Vagina (tissue), 2 donors: ENCODE measurements at regions not wholly inside any gene's neighbourhood (a gene's known extent, or its start where the extent isn't known, plus 50 kb on each side); places are given as distances from the start of the nearest gene placed in this dataset.

Experiments
- DNase-seq, 2 donors: peaks; one replicate each; pipeline ENCODE4 v3.0.0-alpha.2; 2017; ENCODE audit errors: extremely low spot score in 2 of 2
- H3K27ac ChIP-seq: fragments of 200-600 bp; sonication (generic); one replicate; pipeline ENCODE4 v1.5.1; 2019
- H3K27me3 ChIP-seq: fragments of 200-600 bp; sonication (generic); one replicate; pipeline ENCODE4 v1.5.1; 2019
- H3K36me3 ChIP-seq, 2 donors: fragments of 200-600 bp; sonication (generic); one replicate each; pipeline ENCODE4 v1.5.1; 2017 to 2019
- H3K4me1 ChIP-seq: fragments of 200-600 bp; sonication (generic); one replicate; pipeline ENCODE4 v1.5.1; 2019
- H3K4me3 ChIP-seq, 2 donors: fragments of 200-600 bp; sonication (generic); 1 replicate in 1 of 2; 2 replicates in 1 of 2; pipeline ENCODE4 v1.5.1; 2016 to 2019
- H3K9me3 ChIP-seq: fragments of 200-600 bp; sonication (generic); one replicate; pipeline ENCODE4 v1.5.1; 2019
- CTCF ChIP-seq, 3 experiments: fragments of 450-650 bp in 2 of 3; fragments of 200-600 bp in 1 of 3; sonication (generic) in 1 of 3; IDR thresholded peaks; one replicate each; pipeline ENCODE4 v1.5.1; 2017 to 2019; ENCODE audit warnings: antibody characterized with exemption in 3 of 3, mild to moderate bottlenecking in 2 of 3, moderate library complexity in 2 of 3
- POLR2A ChIP-seq, 2 donors: fragments of 450-650 bp; IDR thresholded peaks; one replicate each; pipeline ENCODE4 v1.6.1; 2017; ENCODE audit warnings: antibody characterized with exemption in 2 of 2, mild to moderate bottlenecking in 2 of 2, moderate library complexity in 2 of 2
- POLR2AphosphoS5 ChIP-seq, 2 donors: sonication (generic); formaldehyde crosslinking; IDR thresholded peaks; one replicate each; pipeline ENCODE4 v1.9.0; 2017; ENCODE audit warnings: antibody characterized with exemption in 2 of 2, mild to moderate bottlenecking in 2 of 2, low read depth in 1 of 2; ENCODE audit not compliant: insufficient read depth in 1 of 2
- intact Hi-C: fragments of 100-400 bp; cut with DNase I; formaldehyde crosslinking; loops from one replicate; pipeline ENCODE4 v1.15.1; 2023

- no peaks in the 10 kb centered on the region for H3K4me1 ChIP-seq
- no peak overlapping the region for H3K27ac ChIP-seq
- no peaks in the 10 kb centered on the region for H3K27me3 ChIP-seq
- H3K4me3 ChIP-seq, result no peak overlapping the region
- intact Hi-C loops, result no loop called here
- no peaks in the 10 kb centered on the region for H3K9me3 ChIP-seq
- no peaks in the 10 kb centered on the region for H3K36me3 ChIP-seq
- TF ChIP-seq POLR2A (IDR thresholded peaks at IDR 0.05), result no peak
- no peak for DNase-seq
Observed at GRCh38 chr1:82446236-82446635, 645.5 kb downstream of the ADGRL2 start.

- TF ChIP-seq POLR2A (IDR thresholded peaks at IDR 0.05), result no peak
- TF ChIP-seq POLR2AphosphoS5 (IDR thresholded peaks at IDR 0.05; ENCODE audit: insufficient read depth in 1 of 2, low read depth in 1 of 2), result no peak
- TF ChIP-seq CTCF (IDR thresholded peaks at IDR 0.05), result no peak
- Histone ChIP-seq H3K27ac (no peak overlapping the region), H3K36me3 (no peaks in the 10 kb centered on the region), H3K4me3 (no peak overlapping the region), H3K27me3 (no peaks in the 10 kb centered on the region), H3K9me3 (no peaks in the 10 kb centered on the region), H3K4me1 (no peaks in the 10 kb centered on the region)
- no peak for DNase-seq
- intact Hi-C loops, result no loop called here
Observed at GRCh38 chr1:82445827-82446226, 645.1 kb downstream of the ADGRL2 start.

- Histone ChIP-seq H3K36me3 (no peaks in the 10 kb centered on the region), H3K4me1 (no peaks in the 10 kb centered on the region), H3K4me3 (no peak overlapping the region), H3K9me3 (no peaks in the 10 kb centered on the region), H3K27me3 (no peaks in the 10 kb centered on the region), H3K27ac (no peak overlapping the region)
- DNase-seq, result no peak
- intact Hi-C loops, result no loop called here
- TF ChIP-seq POLR2AphosphoS5 (IDR thresholded peaks at IDR 0.05; ENCODE audit: insufficient read depth in 1 of 2, low read depth in 1 of 2), result no peak
- TF ChIP-seq POLR2A (IDR thresholded peaks at IDR 0.05), result no peak
- TF ChIP-seq CTCF (IDR thresholded peaks at IDR 0.05), result no peak
Observed at GRCh38 chr1:82445132-82445531, 644.4 kb downstream of the ADGRL2 start.

GRCh38 chr1:82441402-82441801, 640.7 kb downstream of the ADGRL2 start:
- no peaks in the 10 kb centered on the region for H3K27me3 ChIP-seq

GRCh38 chr1:82423174-82423815, 622.6 kb downstream of the ADGRL2 start:
- H3K9me3 ChIP-seq, result no peaks in the 10 kb centered on the region
- DNase-seq, result no peak
- H3K4me1 ChIP-seq, result no peaks in the 10 kb centered on the region
- H3K27me3 ChIP-seq, result no peaks in the 10 kb centered on the region
- intact Hi-C loops, result no loop called here
- TF ChIP-seq CTCF (IDR thresholded peaks at IDR 0.05), result no peak
- no peak for TF ChIP-seq POLR2A (IDR thresholded peaks at IDR 0.05)
- no peak for TF ChIP-seq POLR2AphosphoS5 (IDR thresholded peaks at IDR 0.05; ENCODE audit: insufficient read depth in 1 of 2, low read depth in 1 of 2)
- no peaks in the 10 kb centered on the region for H3K36me3 ChIP-seq
- no peak overlapping the region for H3K4me3 ChIP-seq
- H3K27ac ChIP-seq, result no peak overlapping the region

More at GRCh38 chr1:82441402-82441801, 640.7 kb downstream of the ADGRL2 start:
- TF ChIP-seq CTCF (IDR thresholded peaks at IDR 0.05) (no peak), POLR2A (IDR thresholded peaks at IDR 0.05) (no peak), POLR2AphosphoS5 (IDR thresholded peaks at IDR 0.05; ENCODE audit: insufficient read depth in 1 of 2, low read depth in 1 of 2) (no peak)
- H3K9me3 ChIP-seq, result no peaks in the 10 kb centered on the region
- no peaks in the 10 kb centered on the region for H3K36me3 ChIP-seq
- H3K4me3 ChIP-seq, result no peak overlapping the region
- no peak for DNase-seq
- H3K27ac ChIP-seq, result no peak overlapping the region
- intact Hi-C loops, result no loop called here
- no peaks in the 10 kb centered on the region for H3K4me1 ChIP-seq
